22Rv1 (cell line): ENCODE measurements at regions not wholly inside any gene's neighbourhood (a gene's known extent, or its start where the extent isn't known, plus 50 kb on each side); places are given as distances from the start of the nearest gene placed in this dataset.

ENCODE experiments used
- CTCF ChIP-seq: fragments of 450-650 bp; IDR thresholded peaks from 2 replicates; pipeline ENCODE4 v1.5.1; 2017; ENCODE audit warnings: mild to moderate bottlenecking
- ZFX ChIP-seq: fragments of 450-650 bp; IDR thresholded peaks from 2 replicates; pipeline ENCODE4 v1.6.1; 2017; ENCODE audit warnings: antibody characterized with exemption, borderline replicate concordance

- TF ChIP-seq CTCF (no peak), ZFX (no peak)
Measured at GRCh38 chr1:2886631-2887030, 85.1 kb upstream of the TTC34 start.
